ENCODE measurements at regions not wholly inside any gene's neighbourhood (a gene's known extent, or its start where the extent isn't known, plus 50 kb on each side); places are given as distances from the start of the nearest gene placed in this dataset.
"Not testable (repeated sequence)": the region's sequence is repeated elsewhere in the genome, so short reads cannot be mapped to it uniquely, and the experiment has no call there.

GRCh38 chr7:70846208-70846607 lies 285.7 kb upstream of the GALNT17 start:
- no peak for DNase-seq (ENCODE audit: low read depth)

- peak; percentile 23 for DNase-seq (ENCODE audit: low read depth)
Observed at GRCh38 chr7:70849580-70850235, 282.2 kb upstream of the GALNT17 start.

DNA sequence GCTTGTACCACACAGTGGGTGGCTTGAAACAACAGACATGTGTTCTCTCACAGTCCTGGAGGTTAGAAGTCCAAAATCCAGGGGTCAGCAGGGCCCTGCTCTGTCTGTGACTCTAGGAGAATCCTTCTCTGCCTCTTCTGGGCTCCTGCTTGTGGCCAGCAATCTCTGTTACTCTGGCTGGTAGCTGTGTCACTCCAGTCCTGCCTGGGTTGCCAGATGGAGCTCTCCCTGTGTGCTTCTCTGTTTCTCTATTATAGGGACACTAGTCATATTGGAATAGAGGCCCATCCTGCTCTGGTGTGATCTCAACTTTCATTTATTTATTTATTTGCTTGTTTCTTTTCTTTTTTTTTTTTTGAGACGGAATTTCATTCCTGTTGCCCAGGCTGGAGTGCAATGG lies 276.6 kb upstream of the GALNT17 start:
- DNase-seq (ENCODE audit: low read depth): no peak

GRCh38 chr7:70856901-70857630 lies 274.9 kb upstream of the GALNT17 start:
- DNase-seq (ENCODE audit: low read depth): peak; percentile 63

DNA sequence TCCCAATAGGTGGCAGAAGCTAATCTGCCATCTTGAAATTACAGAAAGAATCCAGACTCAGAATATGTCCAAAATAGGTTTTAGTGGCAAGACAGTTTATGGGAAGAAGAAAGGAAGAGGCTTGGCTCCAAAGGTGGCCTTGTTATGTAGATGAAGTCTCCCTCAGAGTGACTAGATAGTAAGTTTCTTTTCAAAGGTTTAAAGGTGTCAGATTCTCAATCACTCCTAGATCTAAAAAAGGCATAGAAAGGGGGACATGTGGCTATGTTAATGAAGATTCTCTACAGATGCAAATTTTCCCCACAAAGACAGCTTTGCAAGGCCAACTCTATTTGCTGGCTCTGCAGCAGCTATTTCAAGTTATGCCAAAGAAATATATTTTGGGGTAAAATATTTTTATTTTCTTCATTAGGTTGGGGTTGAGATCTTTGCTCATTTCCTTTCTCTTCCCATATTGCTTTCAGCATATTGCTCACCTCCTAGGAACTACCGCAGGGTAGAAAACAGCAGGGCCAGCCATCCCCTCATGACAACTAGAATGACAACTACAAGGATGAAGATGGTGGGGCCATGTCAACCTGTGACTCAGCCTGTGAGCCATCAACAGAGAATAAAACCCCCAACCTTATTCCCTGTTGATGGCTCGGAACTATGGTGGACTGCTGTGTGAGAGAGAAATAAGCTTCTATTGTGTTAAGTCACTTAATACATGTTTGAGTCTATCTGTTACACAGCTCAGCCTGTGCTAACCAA lies 274.0 kb upstream of the GALNT17 start:
- no peak for DNase-seq (ENCODE audit: low read depth)

DNA sequence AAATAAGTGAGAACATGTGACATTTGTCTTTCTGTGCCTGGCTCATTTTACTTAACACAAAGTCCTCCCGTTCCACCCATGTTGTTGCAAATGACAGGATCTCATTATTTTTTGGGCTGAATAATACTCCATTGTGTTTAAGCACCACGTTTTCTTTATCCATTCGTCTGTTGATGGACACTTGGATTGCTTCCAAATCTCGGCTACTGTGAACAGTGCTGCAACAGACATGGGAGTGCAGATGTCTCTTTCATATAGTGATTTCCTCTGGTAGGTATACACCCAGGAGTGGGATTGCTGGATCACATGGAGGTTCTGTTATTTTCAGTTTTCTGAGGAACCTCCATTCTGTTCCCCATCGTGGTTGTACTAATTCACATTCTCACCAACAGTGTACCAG lies 264.4 kb upstream of the GALNT17 start:
- no peak for DNase-seq (ENCODE audit: low read depth)

DNA sequence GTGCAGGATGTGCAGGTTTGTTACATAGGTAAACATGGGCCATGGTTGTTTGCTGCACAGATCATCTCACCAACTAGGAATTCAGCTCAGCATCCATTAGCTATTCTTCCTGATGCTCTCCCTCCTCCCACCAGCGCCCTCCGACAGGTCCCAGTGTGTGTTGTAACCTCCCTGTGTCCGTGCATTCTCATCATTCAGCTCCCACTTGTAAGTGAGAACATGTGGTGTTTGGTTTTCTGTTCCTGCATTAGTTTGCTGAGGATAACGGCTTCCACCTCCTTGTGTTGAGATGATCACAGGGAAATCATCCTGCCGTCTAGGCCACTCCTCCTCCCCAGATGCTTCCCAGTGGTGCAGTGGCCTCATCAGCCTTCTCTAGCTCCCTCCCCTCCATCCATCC lies 261.6 kb upstream of the GALNT17 start:
- no peak for DNase-seq (ENCODE audit: low read depth)

GRCh38 chr7:70872188-70872587 lies 259.8 kb upstream of the GALNT17 start:
- DNase-seq (ENCODE audit: low read depth): no peak

DNA sequence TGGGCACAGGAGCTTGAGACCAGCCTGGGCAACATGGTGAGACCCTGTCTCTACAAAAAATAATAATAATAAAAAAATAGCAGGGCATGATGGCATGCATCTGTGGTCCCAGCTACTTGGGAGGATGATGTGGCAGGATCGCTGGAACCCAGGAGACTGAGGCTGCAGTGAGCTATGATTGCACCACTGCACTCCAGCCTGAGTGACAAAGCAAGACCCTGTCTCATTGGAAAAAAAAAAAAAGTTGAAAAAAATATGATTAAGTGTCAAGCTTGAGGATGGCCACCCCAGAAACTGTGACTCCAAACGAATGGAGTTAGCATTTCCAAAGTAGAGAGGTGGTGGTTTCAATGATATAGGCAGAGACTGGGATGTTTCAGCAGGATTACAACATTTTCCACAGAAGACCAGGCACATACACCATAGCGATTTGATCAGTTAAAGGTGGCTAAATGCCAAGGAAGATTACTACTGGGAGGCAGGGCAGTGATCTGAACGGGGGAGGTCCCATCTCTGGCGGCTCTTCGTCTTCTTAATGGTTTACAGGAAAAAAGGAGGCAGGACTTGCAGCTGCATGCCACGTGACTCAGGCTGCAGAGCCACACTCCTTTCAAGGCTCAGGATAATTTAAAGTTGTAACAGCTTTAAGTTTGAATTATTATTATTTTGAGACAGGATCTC lies 250.6 kb upstream of the GALNT17 start:
- DNase-seq (ENCODE audit: low read depth): no peak

DNA sequence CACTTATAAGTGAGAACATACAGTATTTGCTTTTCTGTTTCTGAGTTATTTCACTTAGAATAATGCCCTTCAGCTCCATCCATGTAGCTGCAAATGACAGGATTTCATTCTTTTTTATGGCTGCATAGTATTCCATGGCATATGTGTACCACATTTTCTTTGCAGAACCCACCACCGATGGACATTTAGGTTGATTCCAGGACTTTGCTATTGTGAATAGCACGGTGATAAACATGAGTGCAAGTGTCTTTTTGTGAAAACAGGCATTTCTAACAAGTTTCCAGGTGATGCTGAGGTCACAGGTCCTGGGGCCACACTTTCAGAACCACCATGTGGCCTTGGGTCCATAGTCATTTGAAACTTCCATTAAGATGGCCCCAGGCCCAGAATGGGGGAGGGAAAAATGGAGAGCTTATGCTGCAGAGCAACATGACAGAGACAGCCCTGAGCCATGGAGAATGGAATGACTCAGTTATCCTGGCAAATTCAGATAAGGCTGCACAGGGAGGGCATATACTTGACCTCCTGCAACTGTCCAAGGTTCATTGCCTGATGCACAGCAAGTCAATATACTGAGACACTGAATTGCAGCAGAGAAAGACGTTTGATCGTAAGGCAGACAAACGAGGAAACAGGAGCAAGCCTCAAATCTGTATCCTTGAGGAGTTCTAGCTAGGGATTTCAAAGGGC lies 248.0 kb upstream of the GALNT17 start:
- DNase-seq (ENCODE audit: low read depth): no peak

- no peak for DNase-seq (ENCODE audit: low read depth)
Observed at GRCh38 chr7:70884440-70884764, 247.5 kb upstream of the GALNT17 start.

DNA sequence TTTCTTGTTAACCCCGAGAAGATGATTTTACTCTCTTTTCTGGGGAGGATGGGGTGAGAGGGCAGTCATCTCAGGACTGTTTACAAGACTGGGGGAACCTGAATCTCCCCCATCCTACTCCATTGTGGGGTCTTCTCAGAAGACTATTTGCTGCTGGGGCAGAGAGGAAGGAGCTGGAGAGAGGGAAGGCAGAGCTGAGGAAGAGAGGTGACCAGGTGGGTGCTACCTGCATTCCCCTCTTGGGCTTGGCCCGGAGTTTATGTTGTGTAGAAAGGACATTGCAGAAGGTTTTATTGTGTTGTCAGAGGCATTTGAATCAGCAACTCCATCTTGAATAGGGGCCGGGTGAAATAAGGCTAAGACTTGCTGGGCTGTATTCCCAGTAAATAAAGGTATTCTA lies 247.1 kb upstream of the GALNT17 start:
- no peak for DNase-seq (ENCODE audit: low read depth)

- DNase-seq (ENCODE audit: low read depth): no peak
Observed at GRCh38 chr7:70886547-70886946, 245.4 kb upstream of the GALNT17 start.

DNA sequence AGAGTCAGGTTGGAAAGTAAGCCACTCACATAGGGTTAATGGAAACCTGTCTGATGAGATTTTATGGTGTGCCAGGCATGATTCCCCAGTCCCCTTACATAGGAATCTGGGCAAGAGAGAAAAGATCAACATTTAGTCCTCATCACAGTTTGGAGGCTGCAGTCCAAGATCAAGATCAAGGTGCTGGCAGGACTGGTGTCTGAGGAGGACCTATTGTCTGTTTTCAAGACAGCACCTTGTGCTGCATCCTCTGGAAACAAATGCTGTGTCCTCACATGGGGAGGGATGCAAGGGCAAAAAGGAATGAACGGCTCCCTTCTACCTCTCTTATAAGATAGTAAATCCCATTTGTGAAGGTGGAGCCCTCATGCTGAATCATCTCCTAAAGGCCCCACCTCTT lies 244.8 kb upstream of the GALNT17 start:
- no peak for DNase-seq (ENCODE audit: low read depth)

GRCh38 chr7:70890147-70890969 lies 241.6 kb upstream of the GALNT17 start:
- no peak for DNase-seq (ENCODE audit: low read depth)

- DNase-seq (ENCODE audit: low read depth): no peak
Observed at GRCh38 chr7:70893422-70893821, 238.5 kb upstream of the GALNT17 start.

DNA sequence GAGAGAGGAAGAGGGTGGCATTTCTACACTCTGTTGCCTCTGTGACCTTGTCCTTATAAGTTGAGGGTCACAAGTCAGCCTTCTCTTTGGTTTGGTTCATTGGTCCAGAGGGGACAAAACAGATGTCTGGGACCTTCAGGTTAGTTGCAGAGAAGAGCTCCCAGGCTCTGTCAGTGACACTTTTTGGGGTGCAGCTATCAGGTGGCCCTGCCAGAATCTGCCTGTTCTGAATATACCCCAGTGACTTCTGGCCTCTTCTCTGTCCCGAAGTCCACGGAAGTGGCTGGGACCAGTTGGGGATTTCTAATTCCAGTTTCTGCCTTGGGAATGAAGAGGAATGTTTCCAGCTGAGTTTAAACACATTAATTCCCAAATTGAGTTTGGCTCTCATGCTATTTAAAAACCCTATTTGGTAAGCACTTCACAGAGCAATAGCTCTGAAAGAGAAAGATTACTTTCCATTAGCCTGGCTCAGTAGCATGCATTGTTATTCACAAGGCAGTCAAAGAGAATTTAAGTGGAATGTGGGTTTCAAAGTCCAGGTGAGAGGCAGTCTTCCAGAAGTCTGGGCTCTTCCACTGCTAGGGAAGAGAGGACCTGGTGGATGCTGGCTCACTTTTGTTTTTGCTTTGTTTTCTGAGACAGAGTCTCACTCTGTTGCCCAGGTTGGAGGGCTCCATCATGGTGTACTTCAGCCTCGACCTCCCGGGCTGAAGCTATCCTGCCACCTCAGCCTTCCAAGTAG lies 237.8 kb upstream of the GALNT17 start:
- DNase-seq (ENCODE audit: low read depth): no peak

DNA sequence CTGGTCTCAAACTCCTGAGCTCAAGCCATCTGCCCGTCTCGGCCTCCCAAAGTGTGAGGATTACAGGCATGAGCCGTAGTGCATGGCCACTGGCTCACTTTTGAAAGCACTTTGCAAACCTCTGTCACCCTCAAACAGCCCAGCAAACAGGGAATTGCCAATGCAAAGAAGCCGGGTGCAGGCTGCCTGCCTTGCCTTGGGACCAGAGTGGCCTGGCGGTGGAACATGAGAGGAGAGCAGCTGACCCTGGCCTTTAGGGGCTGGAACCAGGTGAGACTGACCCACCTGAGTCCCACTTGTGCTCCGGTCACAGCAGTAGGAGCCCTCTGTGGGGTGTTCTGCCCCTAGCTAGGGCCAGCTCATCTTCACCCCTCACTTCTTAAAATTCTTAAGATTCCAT lies 237.1 kb upstream of the GALNT17 start:
- no peak for DNase-seq (ENCODE audit: low read depth)

- DNase-seq (ENCODE audit: low read depth): not testable (repeated sequence)
Observed at GRCh38 chr7:70895337-70896200, 236.4 kb upstream of the GALNT17 start.
